RPMI8226 (cell line): ENCODE measurements at regions not wholly inside any gene's neighbourhood (a gene's known extent, or its start where the extent isn't known, plus 50 kb on each side); places are given as distances from the start of the nearest gene placed in this dataset.
"Not testable (repeated sequence)": the region's sequence is repeated elsewhere in the genome, so short reads cannot be mapped to it uniquely, and the experiment has no call there.

ENCODE experiments used
- DNase-seq: peaks from one replicate; pipeline ENCODE4 v3.0.0-alpha.2; 2015

DNA sequence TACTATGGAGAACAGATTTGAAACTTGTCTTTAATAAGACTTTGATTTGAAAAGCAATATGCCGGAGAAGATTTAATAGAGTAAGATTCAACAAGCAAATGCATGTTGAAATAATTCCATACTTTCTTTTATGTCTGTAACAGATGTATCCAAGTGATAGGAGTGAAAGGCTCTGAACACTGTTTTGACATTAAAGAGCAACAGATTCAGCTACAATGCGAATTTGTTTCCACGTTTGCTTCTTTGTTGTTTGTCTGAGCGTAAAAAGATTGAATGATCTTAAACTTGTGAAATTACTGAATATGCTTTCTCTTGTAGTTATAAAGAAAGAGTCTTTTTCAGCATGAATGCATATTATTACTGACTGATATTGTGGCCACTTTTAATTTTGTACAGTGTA, 2612.9 kb downstream of the PCDH9 start:
- no peak for DNase-seq

DNA sequence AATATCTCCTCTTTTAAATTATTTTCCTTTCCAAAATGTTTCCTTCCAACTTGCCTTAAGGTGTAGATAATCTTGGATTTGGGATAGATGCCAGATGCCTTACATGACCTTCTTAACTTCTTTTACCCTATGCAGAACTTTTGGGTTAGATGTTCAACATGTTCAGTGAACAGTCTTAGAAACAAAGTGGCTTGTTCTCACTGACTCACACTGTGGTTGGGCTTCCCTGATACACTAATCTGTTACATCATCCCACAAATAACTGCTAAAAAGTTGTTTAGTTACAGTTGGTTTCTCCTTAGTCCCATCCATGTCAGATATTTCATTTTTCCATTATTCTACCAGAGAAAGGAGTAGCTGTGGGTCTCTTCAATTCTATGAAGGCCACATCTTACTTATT, 2638.2 kb downstream of the PCDH9 start:
- no peak for DNase-seq

DNA sequence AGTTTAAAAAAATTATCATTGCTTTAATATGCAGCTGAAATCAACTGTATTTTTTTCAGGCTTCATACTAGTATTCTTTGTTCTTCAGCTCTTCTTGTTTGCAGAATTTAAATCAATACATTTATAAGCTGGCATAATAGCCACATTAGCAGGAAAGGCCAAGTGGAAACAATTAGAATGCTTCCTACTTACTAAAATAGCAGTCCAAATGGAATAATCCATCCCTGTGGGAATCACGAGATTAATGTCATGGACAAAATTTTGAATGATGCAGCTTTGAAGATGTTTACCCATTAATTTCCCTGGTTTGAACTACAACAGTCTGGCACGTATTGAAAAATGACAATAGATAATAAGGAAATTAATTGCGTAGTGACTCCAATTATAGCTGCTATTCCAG, 2650.8 kb downstream of the PCDH9 start:
- no peak for DNase-seq

DNA sequence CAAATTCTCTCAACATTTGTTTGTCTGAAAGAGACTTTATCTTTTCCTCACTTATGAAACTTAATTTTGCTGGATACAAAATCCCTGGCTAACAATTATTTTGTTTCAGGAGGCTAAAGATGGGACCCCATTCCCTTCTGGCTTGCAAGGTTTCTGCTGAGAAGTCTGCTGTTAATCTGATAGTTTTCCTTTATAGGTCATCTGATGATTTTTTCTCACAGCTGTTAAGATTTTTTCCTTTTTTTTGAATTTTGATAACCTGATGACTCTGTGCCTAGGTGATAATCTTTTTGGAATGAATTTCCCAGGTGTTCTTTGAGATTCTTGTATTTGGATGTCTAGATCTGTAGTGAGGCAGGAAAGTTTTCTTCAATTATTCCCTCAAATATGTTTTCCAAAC, 2661.4 kb downstream of the PCDH9 start:
- no peak for DNase-seq

DNA sequence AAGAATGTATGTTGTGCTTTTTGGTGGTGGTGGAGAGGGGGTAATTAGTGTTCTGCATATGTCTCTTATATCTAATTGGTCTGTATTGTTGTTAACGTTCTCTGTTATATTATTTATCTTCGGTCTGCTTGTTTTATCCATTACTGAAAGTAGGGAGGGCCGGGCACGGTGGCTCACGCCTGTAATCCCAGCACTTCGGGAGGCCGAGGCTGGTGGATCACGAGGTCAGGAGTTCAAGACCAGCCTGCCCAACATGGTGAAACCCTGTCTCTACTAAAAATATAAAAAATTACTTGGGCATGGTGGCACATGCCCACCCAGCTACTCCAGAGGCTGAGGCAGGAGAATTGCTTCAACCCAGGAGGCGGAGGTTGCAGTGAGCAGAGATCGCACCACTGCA, 2672.1 kb downstream of the PCDH9 start:
- not testable (repeated sequence) for DNase-seq

DNA sequence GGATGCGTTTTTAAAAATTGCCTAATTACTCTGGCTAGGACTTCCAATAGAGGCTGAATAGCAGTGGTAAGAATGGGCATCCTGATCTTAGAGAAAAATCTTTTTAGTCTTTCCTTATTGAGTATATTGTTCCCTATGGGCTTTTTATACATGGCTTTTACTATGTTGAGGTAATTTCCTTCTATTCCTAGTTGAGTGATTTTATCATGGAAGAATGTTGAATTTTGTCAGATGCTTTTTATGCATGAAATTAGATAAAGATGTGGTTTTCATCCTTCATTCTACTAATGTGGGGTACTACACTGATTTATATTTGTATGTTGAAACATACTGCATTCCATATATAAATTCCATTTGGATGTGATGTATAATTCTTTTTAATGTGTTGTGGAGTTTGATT, 2673.8 kb downstream of the PCDH9 start:
- no peak for DNase-seq

DNA sequence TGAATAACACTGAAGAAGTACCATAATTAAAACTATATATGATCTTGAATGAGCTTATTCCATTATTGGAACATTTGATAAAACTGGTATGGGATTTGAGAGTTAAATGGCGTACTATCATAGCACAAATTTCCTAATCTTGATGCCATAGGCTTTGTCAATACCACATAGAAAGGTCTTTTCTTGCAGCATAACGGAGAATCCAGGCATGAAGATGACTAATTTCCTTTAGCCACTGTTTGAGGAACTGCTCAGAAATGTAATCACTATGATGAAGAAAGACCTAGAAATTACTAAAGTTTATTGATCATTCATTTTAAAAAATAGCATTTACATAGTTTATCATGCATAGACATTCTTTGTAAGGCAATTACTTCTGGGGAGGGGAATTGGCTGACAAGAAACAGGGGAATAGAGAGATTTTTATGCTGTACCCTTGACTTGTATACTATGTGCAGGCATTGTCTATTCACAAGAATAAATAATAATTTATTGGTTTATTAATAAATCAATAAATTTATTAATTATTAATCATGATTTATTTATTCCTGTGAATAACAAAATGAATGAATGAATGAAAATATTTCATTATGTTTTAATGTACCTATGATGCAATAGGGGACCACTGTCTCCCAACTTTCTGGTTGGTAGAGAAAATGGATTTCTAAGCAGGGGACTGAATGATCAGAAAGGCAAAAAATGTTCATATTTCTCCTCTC, 2676.6 kb downstream of the PCDH9 start:
- no peak for DNase-seq

DNA sequence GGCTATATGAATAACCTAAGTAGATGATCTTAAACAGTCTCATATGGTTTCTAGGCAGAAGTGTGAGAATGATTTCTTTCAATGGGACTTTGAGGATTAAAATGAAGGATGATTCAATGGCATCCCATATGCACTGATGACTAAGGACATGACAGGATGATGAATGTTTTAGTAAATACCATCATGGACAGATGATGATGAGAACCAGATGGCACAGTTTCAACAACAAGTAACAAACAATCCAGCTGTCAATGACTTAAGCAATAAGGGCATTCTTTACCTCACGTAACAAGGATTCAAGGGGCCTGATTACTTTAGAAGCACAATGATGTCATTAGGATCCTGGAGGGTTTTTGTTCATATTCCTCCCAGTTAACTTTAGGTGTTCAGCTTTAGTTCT, 2678.4 kb downstream of the PCDH9 start:
- DNase-seq = no peak

DNA sequence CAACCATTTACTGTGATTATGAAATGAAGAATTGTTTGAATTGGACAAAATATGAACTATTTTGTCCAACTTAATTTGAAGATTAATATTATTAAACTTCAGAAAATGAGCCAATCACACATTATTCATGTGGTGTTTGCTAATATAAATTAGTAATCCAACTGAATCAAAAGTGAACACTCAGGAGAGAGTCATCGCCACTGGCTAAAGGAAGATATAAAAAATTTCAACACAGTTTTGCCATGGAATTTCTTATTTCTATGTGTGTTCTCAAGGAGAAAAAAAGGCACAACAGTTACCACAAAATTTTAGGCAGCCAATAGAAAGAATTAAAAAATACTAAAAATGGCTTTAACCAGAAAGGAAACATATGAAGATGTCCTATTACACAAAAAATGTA, 2683.8 kb downstream of the PCDH9 start:
- no peak for DNase-seq

DNA sequence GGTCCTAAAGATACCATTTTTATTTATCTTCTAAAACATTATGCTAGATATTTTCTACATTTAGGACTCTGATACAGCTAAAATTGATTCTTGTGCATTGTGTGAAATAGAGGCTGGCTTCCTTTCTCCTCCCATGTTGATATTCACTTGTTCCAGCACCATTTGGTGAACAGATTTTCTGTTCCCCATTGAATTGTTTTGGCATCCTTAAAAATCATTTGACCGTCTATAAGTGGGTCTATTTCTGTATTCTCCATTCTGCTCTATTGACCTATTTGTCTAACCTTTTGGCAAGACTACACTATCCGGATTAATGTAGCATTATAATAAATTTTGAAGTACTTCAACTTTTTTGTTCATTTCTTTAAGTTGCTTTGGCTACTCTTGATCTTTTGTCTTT, 2689.2 kb downstream of the PCDH9 start:
- DNase-seq = no peak

DNA sequence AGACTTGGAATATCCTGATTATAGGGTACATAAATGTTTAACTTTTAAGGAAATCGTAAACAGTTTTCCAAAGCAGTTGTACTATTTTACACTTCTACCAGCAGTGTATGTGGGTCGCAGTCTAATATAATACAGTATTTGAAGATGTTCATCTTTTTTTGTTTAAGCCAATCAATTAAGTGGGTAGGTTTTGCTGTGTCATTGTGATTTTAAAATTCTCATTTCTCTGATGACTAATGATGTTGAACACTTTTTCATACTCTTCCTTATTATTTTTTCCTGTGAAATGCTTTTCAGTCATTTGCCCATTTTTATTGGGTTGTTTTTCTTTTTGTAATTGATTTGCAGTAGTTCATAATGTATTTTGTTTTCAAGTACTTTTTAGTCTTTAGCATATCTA, 2689.7 kb downstream of the PCDH9 start:
- no peak for DNase-seq

DNA sequence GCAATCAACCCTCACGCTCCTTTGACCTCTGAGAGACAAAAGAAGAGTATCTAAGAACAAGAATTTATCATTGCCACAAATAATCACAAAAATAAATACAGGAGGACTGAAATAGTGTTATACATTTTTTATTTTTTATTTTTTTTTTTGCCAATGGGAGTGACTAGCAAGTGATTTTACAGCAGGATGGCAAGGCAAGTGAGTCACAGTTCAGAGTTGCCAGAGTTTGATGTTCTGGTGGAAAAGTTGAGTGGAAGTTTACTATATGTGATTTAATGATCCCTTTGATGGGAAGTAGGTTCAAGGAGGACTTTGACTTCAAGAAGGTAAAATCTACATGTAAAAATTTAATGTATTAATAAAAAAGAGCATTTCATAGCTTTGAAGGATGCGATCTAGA, 2691.4 kb downstream of the PCDH9 start:
- DNase-seq = no peak

DNA sequence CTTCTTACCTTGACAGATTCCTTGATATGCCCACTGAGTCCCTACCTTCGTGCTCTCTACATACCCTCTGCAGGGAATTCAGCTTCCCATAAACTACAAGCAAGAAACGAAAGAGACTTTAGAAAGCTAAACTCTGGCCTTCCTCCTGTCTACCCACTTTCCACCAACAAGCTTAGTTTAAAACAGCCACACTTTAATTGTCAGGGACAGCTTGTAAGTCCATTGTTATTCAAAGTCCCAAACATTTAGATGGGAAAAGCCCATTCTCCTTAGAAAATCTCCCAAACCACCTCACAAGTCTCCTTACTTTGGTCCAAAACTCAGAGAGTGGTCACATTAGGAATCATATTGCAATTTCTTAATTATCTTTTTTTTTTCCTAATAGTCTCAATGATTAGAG, 2695.8 kb downstream of the PCDH9 start:
- DNase-seq = no peak

DNA sequence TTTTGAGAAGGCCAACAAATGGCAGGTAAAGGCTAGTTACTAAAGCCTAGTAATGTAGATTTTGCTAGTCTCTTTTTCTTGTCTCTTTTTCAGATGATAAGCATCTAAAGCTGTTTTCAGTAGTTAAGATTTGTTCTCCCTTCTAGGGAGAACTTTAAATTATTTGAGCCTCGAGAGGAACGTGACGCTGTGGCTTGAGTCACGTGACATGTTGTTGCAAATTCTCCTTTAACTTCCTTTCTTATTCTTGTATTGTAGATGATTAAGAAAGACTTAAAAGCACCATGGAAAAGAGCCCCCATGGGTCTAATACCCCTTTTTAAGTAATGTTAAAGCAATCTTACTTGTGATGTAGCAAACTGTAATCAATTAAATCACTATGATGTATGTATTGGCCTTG, 2698.7 kb downstream of the PCDH9 start:
- DNase-seq = no peak

DNA sequence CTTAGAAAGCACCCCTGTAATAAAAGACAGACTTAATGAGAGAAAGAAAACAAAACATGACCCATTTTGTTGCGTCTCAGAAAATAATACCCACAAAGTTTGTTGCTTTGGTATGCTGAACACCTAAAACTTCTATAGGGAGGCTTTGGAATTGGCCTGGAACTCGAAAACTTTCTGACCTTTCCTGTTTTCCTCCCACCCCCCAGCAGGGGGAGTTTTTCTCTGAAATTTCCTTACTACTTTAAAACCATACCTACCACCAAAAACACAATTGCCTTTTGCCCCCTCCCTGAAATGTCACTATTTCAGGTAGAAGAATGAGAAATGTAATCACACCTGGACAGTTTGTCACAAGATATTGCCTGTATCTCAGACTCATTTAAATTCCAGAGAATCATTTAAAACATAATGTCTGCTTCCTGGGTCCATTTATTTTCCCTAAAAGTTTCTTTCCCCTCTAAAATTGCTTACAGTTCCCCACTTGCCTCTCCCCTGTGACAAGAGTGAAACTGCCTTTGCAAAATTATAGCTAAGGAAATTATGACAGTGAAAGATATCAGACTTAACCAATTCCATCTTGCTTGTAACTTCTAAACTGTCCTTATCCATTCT, 2700.2 kb downstream of the PCDH9 start:
- peak; percentile 6 for DNase-seq

DNA sequence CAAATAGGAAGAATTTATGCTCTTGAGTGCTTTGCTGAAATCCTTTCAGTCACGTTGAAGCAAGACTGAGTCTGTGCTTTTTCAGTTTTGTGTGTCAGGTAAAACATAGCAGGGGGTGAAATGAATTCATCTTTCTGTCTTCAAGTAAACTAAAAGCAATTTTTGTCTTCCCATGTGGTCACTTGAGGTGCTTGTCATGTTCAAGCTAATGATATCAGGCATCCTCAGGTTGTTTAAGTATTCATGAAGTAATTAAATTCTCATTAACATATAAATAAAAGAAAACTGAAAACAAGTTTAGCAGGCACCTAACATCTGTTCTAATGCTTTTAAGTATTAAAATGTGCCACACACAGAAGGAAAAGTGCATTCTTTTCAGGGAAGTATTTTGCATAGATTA, 2701.3 kb downstream of the PCDH9 start:
- DNase-seq = no peak

DNA sequence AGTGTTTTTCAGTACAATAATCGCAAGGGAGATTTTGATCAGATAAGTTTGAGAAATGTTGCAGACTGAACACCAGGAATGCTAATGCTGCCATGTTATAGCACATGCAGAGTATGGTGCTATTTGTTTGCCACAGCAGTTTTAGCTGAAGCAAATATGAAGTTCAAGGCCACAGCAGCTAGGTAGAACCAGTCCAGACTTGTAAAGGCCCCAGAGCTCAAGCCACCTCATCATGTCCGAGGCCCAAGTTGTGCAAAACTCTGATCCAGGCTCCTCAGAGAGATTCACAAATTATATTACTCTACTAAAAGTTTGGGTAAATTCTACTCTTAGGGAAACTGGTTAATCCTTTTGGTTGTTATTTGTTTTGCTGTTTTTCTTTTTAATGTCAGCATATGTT, 2702.6 kb downstream of the PCDH9 start:
- no peak for DNase-seq

DNA sequence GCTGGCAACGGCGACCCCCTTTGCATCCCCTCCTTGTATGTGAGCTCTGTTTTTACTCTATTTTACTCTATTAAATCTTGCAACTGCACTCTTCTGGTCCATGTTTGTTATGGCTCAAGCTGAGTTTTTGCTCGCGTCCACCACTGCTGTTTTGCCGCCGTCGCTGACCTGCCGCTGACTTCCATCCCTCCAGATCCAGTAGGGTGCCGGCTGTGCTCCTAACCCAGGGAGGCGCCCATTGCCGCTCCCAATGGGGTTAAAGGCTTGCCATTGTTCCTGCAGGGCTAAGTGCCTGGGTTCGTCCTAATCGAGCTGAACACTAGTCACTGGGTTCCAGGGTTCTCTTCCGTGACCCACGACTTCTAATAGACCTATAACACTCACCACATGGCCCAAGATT, 2704.4 kb downstream of the PCDH9 start:
- no peak for DNase-seq

DNA sequence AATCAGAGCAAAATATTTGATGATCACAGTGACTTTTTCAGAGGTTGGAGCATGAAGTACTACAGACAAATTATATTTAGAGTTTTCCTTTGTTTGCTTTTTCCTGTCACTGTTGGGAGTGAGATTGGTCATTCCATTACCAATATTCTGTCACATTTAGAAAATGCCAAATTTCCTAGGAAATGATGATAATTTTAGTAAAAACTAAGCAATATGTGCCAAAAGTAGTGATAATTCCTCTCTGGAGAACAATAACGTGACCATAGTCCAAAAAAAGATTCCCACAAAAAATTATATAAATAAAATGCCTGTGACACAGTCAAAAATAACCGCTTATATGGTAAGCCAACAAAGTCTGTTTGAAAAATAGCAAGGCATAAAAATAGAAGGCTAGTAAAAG, 2719.4 kb downstream of the PCDH9 start:
- no peak for DNase-seq

DNA sequence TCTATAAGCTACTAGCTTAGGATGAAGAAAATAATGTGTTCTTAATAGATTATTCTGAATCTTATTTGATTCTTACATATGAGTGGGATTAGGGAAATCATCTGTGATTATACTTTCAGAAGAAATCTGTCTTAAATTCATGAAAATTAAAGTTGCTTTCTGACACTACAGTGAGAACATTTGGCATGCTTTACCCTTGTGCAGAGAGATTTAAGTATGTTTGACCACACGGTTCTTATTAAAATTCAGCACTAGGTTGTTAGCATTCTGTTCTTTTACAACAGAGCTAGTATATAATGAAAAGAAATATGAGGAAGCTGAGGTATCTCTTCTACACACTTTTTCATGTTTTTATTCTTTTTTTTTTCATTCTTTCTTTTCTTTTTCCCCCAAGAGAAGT, 2723.9 kb downstream of the PCDH9 start:
- no peak for DNase-seq

DNA sequence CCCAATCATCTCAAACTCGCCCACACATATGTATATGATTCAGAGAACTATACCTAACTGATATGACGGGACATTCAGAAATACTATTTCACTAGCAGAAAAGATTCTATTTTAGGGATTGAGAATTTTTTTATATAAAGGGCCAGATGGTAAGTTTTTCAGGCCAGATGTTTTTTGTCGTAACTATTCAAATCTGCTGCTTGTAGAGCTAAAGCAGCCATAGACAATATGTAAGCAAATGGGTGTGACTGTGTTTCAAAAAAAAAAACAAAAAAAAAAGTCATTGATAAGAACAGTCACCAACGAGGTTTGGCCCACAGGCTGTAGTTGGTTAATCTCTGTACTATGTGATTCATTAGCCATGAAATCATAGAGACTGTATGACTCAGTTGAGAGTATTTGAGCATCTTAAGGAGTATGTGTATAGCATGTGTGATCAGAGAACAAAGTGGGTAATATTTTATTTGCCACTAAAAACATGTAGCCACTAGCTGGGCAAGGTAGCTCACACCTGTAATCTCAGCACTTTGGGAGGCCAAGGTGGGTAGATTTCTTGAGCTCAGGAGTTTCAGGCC, 2724.7 kb downstream of the PCDH9 start:
- no peak for DNase-seq

DNA sequence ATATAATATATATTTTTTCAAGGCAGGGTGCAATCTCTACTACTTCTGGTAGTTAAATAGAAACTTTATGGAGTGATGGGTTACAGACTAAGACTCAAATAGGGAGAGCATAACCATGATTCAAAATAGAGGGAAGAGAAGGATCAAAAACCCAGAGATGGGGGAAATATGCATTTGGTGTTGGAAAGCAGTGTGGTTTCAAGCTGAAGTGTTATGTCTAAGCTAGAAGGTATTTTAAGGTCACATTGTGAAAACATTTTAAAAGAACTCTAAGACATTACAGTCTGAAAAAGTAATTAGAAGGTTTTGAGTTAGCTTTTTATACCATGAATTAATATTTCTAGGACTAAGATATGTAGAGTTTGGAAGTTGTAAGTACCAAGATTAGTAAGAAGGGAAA, 2741.4 kb downstream of the PCDH9 start:
- no peak for DNase-seq

DNA sequence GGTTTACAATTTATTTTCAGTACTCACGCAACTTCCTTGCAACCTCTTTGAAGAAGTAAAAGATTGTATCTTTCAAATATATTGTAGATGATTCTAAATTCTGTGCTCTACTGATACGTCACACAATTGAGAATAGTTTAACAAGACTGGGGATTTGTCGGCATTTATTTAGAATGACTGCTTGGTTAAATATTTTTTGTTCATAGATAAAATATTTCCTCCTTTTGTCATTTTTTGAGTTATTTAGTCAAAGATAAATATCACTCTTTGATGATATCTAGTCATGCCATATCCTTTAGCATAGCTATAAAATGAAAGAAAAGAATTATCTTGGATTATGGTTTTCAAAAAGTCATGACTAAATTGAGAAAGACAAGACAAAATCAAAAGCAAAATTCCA, 2747.8 kb downstream of the PCDH9 start:
- DNase-seq = no peak

DNA sequence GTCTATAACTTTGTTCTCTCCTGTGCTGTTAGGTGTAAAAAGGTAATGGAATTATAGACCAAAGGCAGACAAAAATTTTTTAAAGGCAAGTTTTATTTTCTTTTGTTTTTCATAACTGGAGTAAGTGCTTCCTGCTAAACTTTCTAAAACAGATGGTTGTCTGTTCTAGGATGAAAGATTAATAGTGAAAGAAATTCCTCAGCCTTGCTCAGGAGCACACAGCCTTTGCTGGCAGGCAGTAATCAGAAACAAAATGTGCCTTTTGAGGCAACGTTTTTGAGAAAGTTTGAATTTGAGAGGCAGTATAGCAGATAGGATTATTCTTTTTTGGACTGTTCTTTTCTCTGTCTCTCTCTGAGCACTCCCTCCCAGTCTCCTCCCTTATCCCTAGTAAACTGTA, 2749.5 kb downstream of the PCDH9 start:
- no peak for DNase-seq

DNA sequence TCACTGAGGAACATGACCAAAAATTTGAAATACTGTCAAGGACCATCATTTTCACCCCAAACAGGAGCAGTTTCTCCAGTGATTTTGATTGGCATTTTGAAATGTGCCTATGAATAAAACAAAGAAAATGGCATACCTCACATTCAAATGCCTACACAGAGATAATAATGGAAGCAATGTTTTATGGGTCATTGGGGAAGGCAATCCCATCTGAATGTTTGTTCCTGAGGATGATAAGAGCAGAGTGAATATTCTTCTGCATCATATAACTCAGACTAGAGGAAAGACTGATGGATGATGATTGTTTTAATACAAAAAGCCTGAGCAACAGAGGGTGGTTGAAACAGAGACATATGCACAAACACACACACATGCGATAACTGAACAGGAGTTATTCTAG, 2749.9 kb downstream of the PCDH9 start:
- no peak for DNase-seq
